DND-41 (cell line): ENCODE measurements at regions not wholly inside any gene's neighbourhood (a gene's known extent, or its start where the extent isn't known, plus 50 kb on each side); places are given as distances from the start of the nearest gene placed in this dataset.

Experiments
- ATAC-seq: fragments of 200-7000 bp; cut with Tn5 transposase; 3 replicates; pipeline ENCODE4 v1.9.1; 2021; ENCODE audit warnings: low read depth; ENCODE audit not compliant: insufficient read depth
- DNase-seq: peaks from one replicate; pipeline ENCODE4 v3.0.0-alpha.2; 2020
- H2AFZ ChIP-seq: 2 replicates; pipeline ENCODE4 v1.6.0; 2012; ENCODE audit warnings: low read depth, low read length
- H3K27ac ChIP-seq: 2 replicates; pipeline ENCODE4 v1.5.1; 2012; ENCODE audit warnings: low read length, inconsistent platforms
- H3K27me3 ChIP-seq: fragments of 200-600 bp; sonication (generic); 2 replicates; pipeline ENCODE4 v1.6.0; 2012; ENCODE audit warnings: low read length, mild to moderate bottlenecking, inconsistent platforms; ENCODE audit not compliant: insufficient read depth, poor library complexity
- H3K36me3 ChIP-seq: 2 replicates; pipeline ENCODE4 v1.5.1; 2012; ENCODE audit warnings: low read length, inconsistent platforms; ENCODE audit not compliant: insufficient read depth
- H3K4me1 ChIP-seq: 2 replicates; pipeline ENCODE4 v1.5.1; 2012; ENCODE audit warnings: mild to moderate bottlenecking, low read length; ENCODE audit not compliant: insufficient read depth
- H3K4me2 ChIP-seq: 2 replicates; pipeline ENCODE4 v1.6.0; 2012; ENCODE audit warnings: mild to moderate bottlenecking, moderate library complexity, low read length, inconsistent platforms; ENCODE audit not compliant: insufficient read depth
- H3K4me3 ChIP-seq, 2 experiments: fragments of 200-600 bp in 1 of 2; shearing (Covaris generic) in 1 of 2; 2 replicates each; pipeline ENCODE4 v1.5.1; 2012 to 2016; ENCODE audit warnings: inconsistent platforms in 2 of 2, low read length in 2 of 2, mild to moderate bottlenecking in 2 of 2, low read depth in 1 of 2, moderate library complexity in 1 of 2
- H3K79me2 ChIP-seq: 2 replicates; pipeline ENCODE4 v1.6.0; 2012; ENCODE audit warnings: low read length, inconsistent platforms; ENCODE audit not compliant: insufficient read depth
- H3K9ac ChIP-seq: 2 replicates; pipeline ENCODE4 v1.6.0; 2012; ENCODE audit warnings: low read depth, mild to moderate bottlenecking, inconsistent platforms, low read length, moderate library complexity
- H3K9me3 ChIP-seq: 2 replicates; pipeline ENCODE4 v1.5.1; 2012; ENCODE audit warnings: low read length, moderate library complexity, mild to moderate bottlenecking, inconsistent platforms; ENCODE audit not compliant: insufficient read depth, severe bottlenecking
- H4K20me1 ChIP-seq: 2 replicates; pipeline ENCODE4 v1.6.0; 2012; ENCODE audit warnings: low read length; ENCODE audit not compliant: insufficient read depth
- CTCF ChIP-seq: IDR thresholded peaks from 2 replicates; pipeline ENCODE4 v1.5.1; 2012; ENCODE audit warnings: borderline replicate concordance, low read length, moderate library complexity, mild to moderate bottlenecking; ENCODE audit not compliant: poor library complexity, severe bottlenecking; ENCODE audit errors: extremely low read depth
- EZH2 ChIP-seq: IDR thresholded peaks from 3 replicates; pipeline ENCODE4 v1.6.1; 2012; ENCODE audit warnings: borderline replicate concordance, low read depth, mild to moderate bottlenecking, moderate library complexity, low read length, inconsistent platforms; ENCODE audit not compliant: severe bottlenecking

- TF ChIP-seq EZH2 (no peak), CTCF (no peak)
- H3K79me2 ChIP-seq = no peaks in the 10 kb centered on the region
- no peak for DNase-seq
These were observed 485.1 kb upstream of the SETBP1 start for GRCh38 chr18:44195394-44196140.

DNA sequence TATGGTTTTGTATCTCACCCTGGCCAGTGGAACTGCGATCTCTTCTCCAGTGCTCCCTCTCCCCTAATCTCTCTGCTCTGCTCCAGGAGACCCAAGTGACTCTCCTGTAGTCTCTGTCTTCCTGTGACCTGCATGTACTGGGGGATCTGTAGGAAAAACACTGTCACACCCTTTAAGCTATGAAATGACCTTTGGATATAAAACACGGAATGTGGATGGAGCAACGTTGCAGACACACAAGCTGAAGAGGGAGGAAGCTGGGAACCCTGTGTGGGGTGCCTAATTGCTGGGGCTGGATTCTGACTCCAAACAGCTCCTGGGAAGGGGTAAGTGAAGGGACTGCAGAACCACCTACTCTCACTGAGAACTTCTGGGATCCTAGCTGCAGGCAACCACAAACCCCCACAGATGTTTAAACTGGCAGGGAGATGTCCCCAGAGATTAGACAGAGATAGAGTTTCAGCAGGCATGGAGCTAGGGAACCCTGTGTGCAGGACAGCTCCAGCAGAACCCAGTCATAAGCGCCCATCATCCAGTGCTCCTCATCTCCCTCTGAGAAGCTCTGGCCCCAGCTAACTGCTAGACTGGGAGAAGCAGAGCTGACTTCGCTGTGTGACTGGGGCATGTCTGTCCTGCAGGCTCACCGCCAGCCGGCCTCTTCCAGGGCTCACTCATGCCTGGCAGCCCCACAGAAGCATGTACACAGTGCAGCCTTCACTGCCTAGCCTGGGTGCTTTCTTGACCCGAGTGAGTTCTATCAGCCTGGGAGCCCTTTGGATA, 482.7 kb upstream of the SETBP1 start:
- ATAC-seq = no peak
- Histone ChIP-seq H3K79me2 (no peaks in the 10 kb centered on the region), H4K20me1 (no peaks in the 10 kb centered on the region), H3K4me2 (no peak overlapping the region), H3K9ac (no peak overlapping the region), H3K9me3 (no peaks in the 10 kb centered on the region), H3K27ac (no peak overlapping the region), H3K4me1 (no peaks in the 10 kb centered on the region), H3K27me3 (no peaks in the 10 kb centered on the region), H3K36me3 (no peaks in the 10 kb centered on the region), H2AFZ (no peak overlapping the region), H3K4me3 (no peak overlapping the region)
- no peak for DNase-seq
- TF ChIP-seq CTCF (no peak), EZH2 (no peak)

More at GRCh38 chr18:44195394-44196140, 485.1 kb upstream of the SETBP1 start:
- Histone ChIP-seq H3K27me3 (no peaks in the 10 kb centered on the region), H3K27ac (no peak overlapping the region), H3K9ac (no peak overlapping the region), H3K4me3 (no peak overlapping the region), H4K20me1 (no peaks in the 10 kb centered on the region), H3K4me2 (no peak overlapping the region), H3K9me3 (no peaks in the 10 kb centered on the region), H2AFZ (no peak overlapping the region), H3K4me1 (no peaks in the 10 kb centered on the region), H3K36me3 (no peaks in the 10 kb centered on the region)
- ATAC-seq = no peak

DNA sequence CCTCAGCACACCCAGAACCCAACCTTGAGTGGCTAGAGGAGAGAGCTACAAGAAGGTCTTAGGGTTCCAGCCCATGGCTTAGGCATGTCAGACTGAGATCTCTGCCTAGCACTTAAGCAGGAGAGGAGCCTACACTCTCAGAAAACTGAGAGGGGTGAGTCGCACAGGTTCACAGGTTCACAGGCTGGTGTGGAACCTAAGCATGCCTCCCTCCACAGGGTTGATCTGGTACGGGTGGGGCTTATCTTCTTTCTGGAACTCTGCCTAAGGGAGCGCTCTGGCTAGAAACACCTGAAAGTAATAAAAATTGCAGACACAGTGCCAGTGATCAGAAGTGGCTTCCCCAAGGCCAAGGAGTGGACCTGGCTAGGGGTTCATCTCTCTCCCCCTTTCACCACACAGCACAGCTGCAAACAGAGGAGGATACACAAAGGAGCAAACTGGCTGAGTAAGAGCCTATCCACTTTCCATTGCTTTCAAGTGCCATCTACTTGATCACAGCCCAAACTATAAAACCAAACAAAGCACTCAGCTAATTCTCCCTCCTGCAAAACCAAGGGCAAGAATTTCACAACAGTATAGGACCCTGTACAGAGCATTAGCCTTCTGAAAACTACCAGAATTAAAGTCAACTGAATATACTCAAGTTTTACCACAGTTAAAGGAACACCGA, 481.9 kb upstream of the SETBP1 start:
- H3K27ac ChIP-seq = no peak overlapping the region
- H3K9ac ChIP-seq = no peak overlapping the region
- H3K4me1 ChIP-seq = no peaks in the 10 kb centered on the region
- H3K4me2 ChIP-seq = no peak overlapping the region
- H2AFZ ChIP-seq = no peak overlapping the region
- H3K79me2 ChIP-seq = no peaks in the 10 kb centered on the region
- TF ChIP-seq EZH2 (no peak), CTCF (no peak)
- H3K27me3 ChIP-seq = no peaks in the 10 kb centered on the region
- H3K9me3 ChIP-seq = no peaks in the 10 kb centered on the region
- ATAC-seq = no peak
- H3K36me3 ChIP-seq = no peaks in the 10 kb centered on the region
- H4K20me1 ChIP-seq = no peaks in the 10 kb centered on the region
- DNase-seq = no peak
- H3K4me3 ChIP-seq = no peak overlapping the region
